DND-41 (cell line): ENCODE measurements at regions not wholly inside any gene's neighbourhood (a gene's known extent, or its start where the extent isn't known, plus 50 kb on each side); places are given as distances from the start of the nearest gene placed in this dataset.
"Not testable (repeated sequence)": the region's sequence is repeated elsewhere in the genome, so short reads cannot be mapped to it uniquely, and the experiment has no call there.

Experiments
- ATAC-seq: fragments of 200-7000 bp; cut with Tn5 transposase; 3 replicates; pipeline ENCODE4 v1.9.1; 2021; ENCODE audit warnings: low read depth; ENCODE audit not compliant: insufficient read depth
- DNase-seq: peaks from one replicate; pipeline ENCODE4 v3.0.0-alpha.2; 2020
- H2AFZ ChIP-seq: 2 replicates; pipeline ENCODE4 v1.6.0; 2012; ENCODE audit warnings: low read depth, low read length
- H3K27ac ChIP-seq: 2 replicates; pipeline ENCODE4 v1.5.1; 2012; ENCODE audit warnings: low read length, inconsistent platforms
- H3K27me3 ChIP-seq: fragments of 200-600 bp; sonication (generic); 2 replicates; pipeline ENCODE4 v1.6.0; 2012; ENCODE audit warnings: low read length, mild to moderate bottlenecking, inconsistent platforms; ENCODE audit not compliant: insufficient read depth, poor library complexity
- H3K36me3 ChIP-seq: 2 replicates; pipeline ENCODE4 v1.5.1; 2012; ENCODE audit warnings: low read length, inconsistent platforms; ENCODE audit not compliant: insufficient read depth
- H3K4me1 ChIP-seq: 2 replicates; pipeline ENCODE4 v1.5.1; 2012; ENCODE audit warnings: mild to moderate bottlenecking, low read length; ENCODE audit not compliant: insufficient read depth
- H3K4me2 ChIP-seq: 2 replicates; pipeline ENCODE4 v1.6.0; 2012; ENCODE audit warnings: mild to moderate bottlenecking, moderate library complexity, low read length, inconsistent platforms; ENCODE audit not compliant: insufficient read depth
- H3K4me3 ChIP-seq, 2 experiments: fragments of 200-600 bp in 1 of 2; shearing (Covaris generic) in 1 of 2; 2 replicates each; pipeline ENCODE4 v1.5.1; 2012 to 2016; ENCODE audit warnings: inconsistent platforms in 2 of 2, low read length in 2 of 2, mild to moderate bottlenecking in 2 of 2, low read depth in 1 of 2, moderate library complexity in 1 of 2
- H3K79me2 ChIP-seq: 2 replicates; pipeline ENCODE4 v1.6.0; 2012; ENCODE audit warnings: low read length, inconsistent platforms; ENCODE audit not compliant: insufficient read depth
- H3K9ac ChIP-seq: 2 replicates; pipeline ENCODE4 v1.6.0; 2012; ENCODE audit warnings: low read depth, mild to moderate bottlenecking, inconsistent platforms, low read length, moderate library complexity
- H3K9me3 ChIP-seq: 2 replicates; pipeline ENCODE4 v1.5.1; 2012; ENCODE audit warnings: low read length, moderate library complexity, mild to moderate bottlenecking, inconsistent platforms; ENCODE audit not compliant: insufficient read depth, severe bottlenecking
- H4K20me1 ChIP-seq: 2 replicates; pipeline ENCODE4 v1.6.0; 2012; ENCODE audit warnings: low read length; ENCODE audit not compliant: insufficient read depth
- EZH2 ChIP-seq: IDR thresholded peaks from 3 replicates; pipeline ENCODE4 v1.6.1; 2012; ENCODE audit warnings: borderline replicate concordance, low read depth, mild to moderate bottlenecking, moderate library complexity, low read length, inconsistent platforms; ENCODE audit not compliant: severe bottlenecking
- TF ChIP-seq, protein P1 (sequence below): IDR thresholded peaks from 2 replicates; pipeline ENCODE4 v1.5.1; 2012; ENCODE audit warnings: borderline replicate concordance, low read length, moderate library complexity, mild to moderate bottlenecking; ENCODE audit not compliant: poor library complexity, severe bottlenecking; ENCODE audit errors: extremely low read depth

DNA sequence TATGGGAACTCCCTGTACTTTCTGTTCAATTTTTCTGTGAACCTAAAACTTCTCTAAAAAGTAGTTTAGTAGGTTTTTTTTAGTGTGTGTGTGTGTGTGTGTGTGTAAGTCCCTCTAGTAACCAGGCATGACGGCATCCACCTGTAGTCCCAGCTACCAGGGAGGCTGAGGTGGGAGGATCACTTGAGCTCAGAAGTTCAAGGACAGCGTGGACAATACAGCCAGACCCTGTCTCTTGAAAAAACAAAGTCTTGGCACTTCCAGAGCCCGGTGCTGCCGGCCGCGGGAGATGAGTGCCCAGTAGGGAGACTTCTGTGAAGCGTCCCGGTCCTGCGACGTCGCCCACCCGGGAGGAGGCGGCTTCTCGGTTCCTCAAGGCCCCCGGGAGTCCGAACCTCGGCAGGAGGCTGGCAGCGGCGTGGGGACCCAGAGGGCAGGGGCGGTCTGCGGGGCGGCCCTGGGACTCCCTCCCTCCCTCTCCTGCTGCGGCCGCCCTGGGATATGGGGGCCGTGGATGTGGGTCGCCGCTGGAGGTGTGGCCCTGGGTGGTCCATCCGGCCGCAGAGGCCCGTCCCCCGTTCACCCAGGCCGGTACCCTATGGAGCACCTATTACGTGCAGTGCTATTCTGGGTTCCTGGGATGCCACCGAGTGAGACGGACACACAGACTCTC, 78.0 kb upstream of the SIRPG start:
- Histone ChIP-seq H3K27ac (no peak overlapping the region), H3K4me1 (peaks cover 7% of the 10 kb centered on the region; the same call in 1 of the 2 replicates), H4K20me1 (no peaks in the 10 kb centered on the region), H3K9ac (no peak overlapping the region), H3K9me3 (no peaks in the 10 kb centered on the region), H3K4me2 (no peak overlapping the region), H3K27me3 (peaks cover 8% of the 10 kb centered on the region), H2AFZ (no peak overlapping the region), H3K79me2 (no peaks in the 10 kb centered on the region), H3K36me3 (no peaks in the 10 kb centered on the region), H3K4me3 (no peak overlapping the region)
- no peak for TF ChIP-seq EZH2
- TF ChIP-seq, protein P1, sequence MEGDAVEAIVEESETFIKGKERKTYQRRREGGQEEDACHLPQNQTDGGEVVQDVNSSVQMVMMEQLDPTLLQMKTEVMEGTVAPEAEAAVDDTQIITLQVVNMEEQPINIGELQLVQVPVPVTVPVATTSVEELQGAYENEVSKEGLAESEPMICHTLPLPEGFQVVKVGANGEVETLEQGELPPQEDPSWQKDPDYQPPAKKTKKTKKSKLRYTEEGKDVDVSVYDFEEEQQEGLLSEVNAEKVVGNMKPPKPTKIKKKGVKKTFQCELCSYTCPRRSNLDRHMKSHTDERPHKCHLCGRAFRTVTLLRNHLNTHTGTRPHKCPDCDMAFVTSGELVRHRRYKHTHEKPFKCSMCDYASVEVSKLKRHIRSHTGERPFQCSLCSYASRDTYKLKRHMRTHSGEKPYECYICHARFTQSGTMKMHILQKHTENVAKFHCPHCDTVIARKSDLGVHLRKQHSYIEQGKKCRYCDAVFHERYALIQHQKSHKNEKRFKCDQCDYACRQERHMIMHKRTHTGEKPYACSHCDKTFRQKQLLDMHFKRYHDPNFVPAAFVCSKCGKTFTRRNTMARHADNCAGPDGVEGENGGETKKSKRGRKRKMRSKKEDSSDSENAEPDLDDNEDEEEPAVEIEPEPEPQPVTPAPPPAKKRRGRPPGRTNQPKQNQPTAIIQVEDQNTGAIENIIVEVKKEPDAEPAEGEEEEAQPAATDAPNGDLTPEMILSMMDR, result no peak
- DNase-seq (no peak), ATAC-seq (no peak)

DNA sequence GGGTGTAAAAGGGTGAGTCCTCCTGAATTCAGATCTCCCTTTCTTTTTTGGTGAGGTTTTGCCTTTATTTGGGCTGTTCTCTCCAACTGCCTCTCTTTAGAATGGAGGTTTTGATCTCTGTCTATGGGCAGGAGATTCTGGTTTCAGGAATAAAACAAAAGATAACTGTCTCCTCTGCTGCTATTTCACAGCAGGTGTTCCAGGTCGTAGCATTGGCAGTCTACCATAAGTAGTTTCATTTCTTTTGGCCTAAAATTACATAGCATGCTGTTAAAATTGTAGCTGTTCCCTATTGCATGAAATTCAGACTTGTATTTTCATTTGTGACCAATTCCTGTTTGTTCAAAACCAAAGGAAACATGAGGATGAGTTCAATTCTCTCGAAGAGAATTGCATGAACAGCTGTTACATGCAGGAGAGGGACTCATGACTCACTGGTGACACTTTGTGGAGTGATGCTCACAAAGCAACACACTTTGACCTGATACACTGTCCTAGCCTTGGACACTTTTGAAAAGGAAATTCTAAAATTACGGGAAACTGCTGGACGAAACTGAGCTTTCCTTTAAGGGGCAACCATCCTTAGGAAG, 76.8 kb upstream of the SIRPG start:
- no peaks in the 10 kb centered on the region for H3K27me3 ChIP-seq
- no peak overlapping the region for H3K4me2 ChIP-seq
- H3K9ac ChIP-seq, result no peak overlapping the region
- H3K79me2 ChIP-seq, result no peaks in the 10 kb centered on the region
- no peaks in the 10 kb centered on the region for H4K20me1 ChIP-seq
- no peak overlapping the region for H2AFZ ChIP-seq
- H3K4me1 ChIP-seq, result peaks cover 7% of the 10 kb centered on the region; the same call in 1 of the 2 replicates
- TF ChIP-seq, protein P1, result peak; percentile 65
- TF ChIP-seq EZH2, result no peak
- H3K9me3 ChIP-seq, result no peaks in the 10 kb centered on the region
- ATAC-seq (peak; percentile 70; the same call in 2 of the 3 replicates), DNase-seq (peak; percentile 27)
- H3K27ac ChIP-seq, result peak overlapping the region; percentile 34; the same call in 1 of the 2 replicates
- H3K36me3 ChIP-seq, result no peaks in the 10 kb centered on the region
- H3K4me3 ChIP-seq, result no peak overlapping the region

DNA sequence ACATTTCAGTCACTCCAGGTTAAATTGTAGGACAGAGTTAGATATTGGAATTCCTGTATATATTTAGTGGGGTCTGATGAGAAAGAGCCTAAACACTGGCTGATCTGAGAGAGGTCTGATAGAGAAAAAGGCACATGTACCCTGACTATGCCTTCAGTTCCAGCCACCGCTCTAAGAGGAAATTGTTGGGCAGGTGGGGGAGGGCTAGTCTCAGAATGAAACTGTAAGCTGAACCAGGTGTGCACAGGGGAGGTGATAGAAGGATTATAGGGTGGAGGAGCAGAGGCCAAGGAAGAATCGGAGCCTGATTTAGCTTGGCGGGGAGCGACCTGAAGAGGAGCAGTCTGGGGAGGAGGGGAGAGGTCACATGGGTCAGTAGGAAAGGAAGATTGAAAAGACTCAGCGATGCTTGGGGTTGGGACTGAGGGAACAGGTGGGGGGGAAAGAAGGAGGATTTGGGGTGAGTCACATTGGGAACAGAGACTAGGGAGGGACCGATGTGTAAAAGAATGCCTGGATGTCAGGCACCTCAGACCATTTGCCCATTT, 74.3 kb upstream of the SIRPG start:
- H4K20me1 ChIP-seq, H3K27me3 ChIP-seq, ATAC-seq, H3K9ac ChIP-seq, DNase-seq, H3K9me3 ChIP-seq, H3K4me2 ChIP-seq, H3K79me2 ChIP-seq, H2AFZ ChIP-seq, H3K36me3 ChIP-seq, H3K4me3 ChIP-seq, H3K4me1 ChIP-seq: not testable (repeated sequence)
- H3K27ac ChIP-seq, result 0 out of 2 replicates have a peak overlapping the region, but pooled peaks have one; percentile 60

DNA sequence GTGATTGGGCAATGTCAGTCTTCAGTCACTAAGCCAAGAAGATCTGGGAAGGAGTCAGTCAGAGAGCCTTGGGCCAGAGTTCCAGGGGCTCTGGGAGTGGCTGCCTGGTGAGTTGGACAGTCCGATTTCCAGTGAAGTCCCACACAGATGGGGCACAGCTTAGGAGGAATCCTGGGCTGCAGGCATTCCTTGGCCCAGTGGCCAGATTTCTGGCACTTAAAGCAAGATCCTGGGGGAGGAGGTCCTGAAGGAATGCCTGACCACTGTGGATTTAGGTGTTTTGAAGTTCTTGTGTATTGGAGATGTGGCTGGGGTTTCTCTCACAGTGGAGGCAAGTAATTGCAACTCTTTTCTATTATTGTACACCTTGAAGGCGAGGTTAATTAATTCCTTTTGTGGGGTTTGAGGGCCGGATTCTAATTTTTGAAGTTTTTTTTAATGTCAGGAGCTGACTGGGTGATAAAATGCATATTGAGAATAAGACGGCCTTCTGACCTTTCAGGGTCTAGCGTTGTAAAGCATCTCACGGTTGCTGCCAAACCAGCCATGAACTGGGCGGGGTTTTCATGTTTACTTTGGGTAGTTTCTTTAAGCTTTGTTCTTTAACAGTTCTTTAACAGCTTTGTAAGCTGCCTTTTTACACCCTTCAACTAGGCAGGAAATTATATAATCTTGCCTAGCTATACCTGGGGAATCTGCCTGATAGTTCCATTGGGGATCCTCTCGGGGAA, 73.6 kb upstream of the SIRPG start:
- H3K79me2 ChIP-seq, H4K20me1 ChIP-seq, H3K36me3 ChIP-seq, H3K27me3 ChIP-seq, H3K9me3 ChIP-seq, H2AFZ ChIP-seq, H3K4me2 ChIP-seq, H3K4me1 ChIP-seq, DNase-seq, H3K4me3 ChIP-seq, H3K9ac ChIP-seq, ATAC-seq: not testable (repeated sequence)
- H3K27ac ChIP-seq, result 0 out of 2 replicates have a peak overlapping the region, but pooled peaks have one; percentile 60

DNA sequence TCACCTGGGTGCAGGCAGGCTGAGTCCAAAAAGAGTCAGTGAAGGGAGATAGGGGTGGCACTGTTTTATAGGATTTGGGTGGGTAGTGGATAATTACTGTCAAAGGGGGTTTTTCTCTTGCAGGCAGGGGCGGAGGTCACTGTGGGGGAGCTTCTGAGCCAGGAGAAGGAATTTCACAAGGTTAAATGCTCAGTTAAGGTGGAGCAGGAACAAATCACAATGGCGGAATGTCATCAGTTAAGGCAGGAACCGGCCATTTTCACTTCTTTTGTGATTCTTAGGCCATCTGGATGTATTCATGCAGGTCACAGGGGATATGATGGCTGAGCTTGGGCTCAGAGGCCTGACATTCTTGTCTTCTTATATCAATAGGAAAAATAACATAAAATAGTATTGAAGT, 69.7 kb upstream of the SIRPG start:
- H3K27ac ChIP-seq, H3K36me3 ChIP-seq, H3K4me3 ChIP-seq, H3K27me3 ChIP-seq, H3K79me2 ChIP-seq, H3K9ac ChIP-seq, H3K9me3 ChIP-seq, H3K4me1 ChIP-seq, ATAC-seq, H4K20me1 ChIP-seq, H2AFZ ChIP-seq, DNase-seq, H3K4me2 ChIP-seq: not testable (repeated sequence)
